ENCODE measurements at regions not wholly inside any gene's neighbourhood (a gene's known extent, or its start where the extent isn't known, plus 50 kb on each side); places are given as distances from the start of the nearest gene placed in this dataset.
A peak's percentile ranks its signal among the peaks of the same experiment; 100 is the strongest.

DNA sequence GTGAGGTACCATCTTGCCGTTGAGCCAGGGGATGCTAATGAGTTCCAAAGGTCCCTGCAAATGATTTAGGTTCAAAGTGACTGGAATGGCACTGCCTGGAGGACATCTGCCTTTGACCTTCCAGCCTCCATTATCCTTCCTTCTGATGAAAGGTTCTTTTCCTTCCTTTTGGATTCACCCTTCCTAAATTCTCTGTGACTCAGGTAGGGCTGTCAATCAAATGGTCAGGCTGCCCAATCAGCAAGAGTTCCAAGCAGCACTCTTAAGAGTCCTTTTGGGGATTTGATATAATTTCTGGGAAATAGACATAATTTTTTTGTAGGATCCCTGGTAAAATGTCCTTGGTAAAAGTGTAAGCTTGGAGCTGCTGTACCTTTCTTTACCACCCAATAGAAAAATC, 58.8 kb upstream of the LMO4 start:
- 7% methylated on average over 1 of the region's 1 CpG for WGBS (ENCODE audit: insufficient coverage, low coverage, missing lambda C conversion rate)
- DNase-seq (ENCODE audit: extremely low read depth in 1 of 4, low spot score in 3 of 4) (no peak), ATAC-seq (no peak), FAIRE-seq (no peak)
- no peak overlapping the region for H3K27ac ChIP-seq (ENCODE audit: extremely low read depth, low read depth, low read length)
- peaks cover 0 to 10% of the 10 kb centered on the region in 2 experiments; a peak in 3 of 5 replicates for H3K27me3 ChIP-seq (ENCODE audit: control insufficient read depth in 2 of 2, insufficient read depth in 2 of 2, low read length in 2 of 2)
- no peaks in the 10 kb centered on the region; the same call in 1 of the 2 replicates for H4K20me1 ChIP-seq (replicated peaks; ENCODE audit: control insufficient read depth, insufficient read depth, low read length)
- no peak overlapping the region for H3K4me2 ChIP-seq (ENCODE audit: insufficient read depth, low read length)
- H3K9me3 ChIP-seq (replicated peaks; ENCODE audit: control insufficient read depth, insufficient read depth, low read depth, low read length) = no peaks in the 10 kb centered on the region
- no peak overlapping the region for H3K4me3 ChIP-seq
- no peak overlapping the region for H2AFZ ChIP-seq (ENCODE audit: low read depth, low read length)
- no peaks in the 10 kb centered on the region for H3K79me2 ChIP-seq (ENCODE audit: control insufficient read depth, insufficient read depth, low read length)
- intact Hi-C loops (cut with micrococcal nuclease) (no loop called here), in situ Hi-C loops (cut with MboI) (no loop called here)
- H3K36me3 ChIP-seq (ENCODE audit: control insufficient read depth, insufficient read depth, low read length) = no peaks in the 10 kb centered on the region
- no peak for TF ChIP-seq RCOR1 (IDR thresholded peaks at IDR 0.05; ENCODE audit: borderline replicate concordance in 1 of 2, low read depth in 2 of 2, low read length in 2 of 2)
- TF ChIP-seq, protein P1, sequence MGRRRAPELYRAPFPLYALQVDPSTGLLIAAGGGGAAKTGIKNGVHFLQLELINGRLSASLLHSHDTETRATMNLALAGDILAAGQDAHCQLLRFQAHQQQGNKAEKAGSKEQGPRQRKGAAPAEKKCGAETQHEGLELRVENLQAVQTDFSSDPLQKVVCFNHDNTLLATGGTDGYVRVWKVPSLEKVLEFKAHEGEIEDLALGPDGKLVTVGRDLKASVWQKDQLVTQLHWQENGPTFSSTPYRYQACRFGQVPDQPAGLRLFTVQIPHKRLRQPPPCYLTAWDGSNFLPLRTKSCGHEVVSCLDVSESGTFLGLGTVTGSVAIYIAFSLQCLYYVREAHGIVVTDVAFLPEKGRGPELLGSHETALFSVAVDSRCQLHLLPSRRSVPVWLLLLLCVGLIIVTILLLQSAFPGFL (CRISPR knock-in tag; IDR thresholded peaks at IDR 0.05) = no peak
- TF ChIP-seq MAFK (IDR thresholded peaks at IDR 0.05; ENCODE audit: low read length) = no peak
- TF ChIP-seq PKNOX1 (IDR thresholded peaks at IDR 0.05) = peak; percentile 54
- no peak for TF ChIP-seq STAG1 (CRISPR knock-in tag; IDR thresholded peaks at IDR 0.05; ENCODE audit: borderline replicate concordance)
- TF ChIP-seq POLR3G (IDR thresholded peaks at IDR 0.05; ENCODE audit: extremely low read depth, insufficient read length, insufficient replicate concordance) = no peak
- TF ChIP-seq HDAC6 (IDR thresholded peaks at IDR 0.05; ENCODE audit: low read depth, low read length) = no peak
- TF ChIP-seq ZNF121 (CRISPR knock-in tag; conservative IDR thresholded peaks at IDR 0.05) = no peak
- no peaks in the 10 kb centered on the region for H3K9me1 ChIP-seq (ENCODE audit: control insufficient read depth, insufficient read depth, low read length)
- BruUV-seq (replicated peaks) = no TSS peak
- ChIA-PET POLR2A (no interaction called here), CTCF (ENCODE audit: low intra/inter-chr PET ratio) (no interaction called here)
- no peak overlapping the region for H3K9ac ChIP-seq (ENCODE audit: insufficient read depth in 1 of 2, low read depth in 2 of 2, low read length in 2 of 2)
- no peaks in the 10 kb centered on the region for H3K4me1 ChIP-seq (replicated peaks in 1 of 2; ENCODE audit: control insufficient read depth in 2 of 2, insufficient read depth in 2 of 2, low read length in 2 of 2)
